AG20443 (cell line): ENCODE measurements at regions not wholly inside any gene's neighbourhood (a gene's known extent, or its start where the extent isn't known, plus 50 kb on each side); places are given as distances from the start of the nearest gene placed in this dataset.

Source experiments
- DNase-seq: peaks from one replicate; pipeline ENCODE4 v3.0.0; 2012; ENCODE audit warnings: low spot score, mixed read lengths

- no peak for DNase-seq
These were observed 275.1 kb downstream of the CDC5L start for GRCh38 chr6:44662461-44663121.

- DNase-seq: no peak
These were observed 276.5 kb downstream of the CDC5L start for GRCh38 chr6:44663860-44664634.

GRCh38 chr6:44664716-44665115 lies 277.2 kb downstream of the CDC5L start:
- no peak for DNase-seq

- no peak for DNase-seq
These were observed 277.6 kb downstream of the CDC5L start for GRCh38 chr6:44665143-44665542.

GRCh38 chr6:44665683-44666082 lies 278.2 kb downstream of the CDC5L start:
- no peak for DNase-seq

GRCh38 chr6:44666324-44666723 lies 278.8 kb downstream of the CDC5L start:
- no peak for DNase-seq

- peak; percentile 84 for DNase-seq
These were observed 279.7 kb downstream of the CDC5L start for GRCh38 chr6:44667226-44667625.

- no peak for DNase-seq
These were observed 280.3 kb downstream of the CDC5L start for GRCh38 chr6:44667668-44668390.

GRCh38 chr6:44668391-44668930 lies 281.0 kb downstream of the CDC5L start:
- no peak for DNase-seq

GRCh38 chr6:44668976-44669934 lies 281.7 kb downstream of the CDC5L start:
- DNase-seq: no peak

- no peak for DNase-seq
These were observed 282.6 kb downstream of the CDC5L start for GRCh38 chr6:44670146-44670545.

GRCh38 chr6:44671333-44671732 lies 283.8 kb downstream of the CDC5L start:
- no peak for DNase-seq

GRCh38 chr6:44672086-44672485 lies 284.6 kb downstream of the CDC5L start:
- no peak for DNase-seq

GRCh38 chr6:44672841-44673240 lies 285.3 kb downstream of the CDC5L start:
- DNase-seq: no peak

- DNase-seq: no peak
These were observed 287.0 kb downstream of the CDC5L start for GRCh38 chr6:44674226-44675155.

GRCh38 chr6:44675449-44675848 lies 287.9 kb downstream of the CDC5L start:
- no peak for DNase-seq

GRCh38 chr6:44676246-44676790 lies 288.8 kb downstream of the CDC5L start:
- no peak for DNase-seq

GRCh38 chr6:44676826-44677433 lies 289.4 kb downstream of the CDC5L start:
- peak; percentile 35 for DNase-seq

- no peak for DNase-seq
These were observed 290.9 kb downstream of the CDC5L start for GRCh38 chr6:44678252-44678935.
